Activated CD4-positive, alpha-beta memory T cell treated with anti-CD3 and anti-CD28 coated beads for 36 hours (primary cell): ENCODE measurements at regions not wholly inside any gene's neighbourhood (a gene's known extent, or its start where the extent isn't known, plus 50 kb on each side); places are given as distances from the start of the nearest gene placed in this dataset.

Experiments used
- CTCF ChIA-PET: fragments of 350-600 bp; sonication (Branson Sonifier 250); formaldehyde crosslinking; loops from one replicate; lab custom pipeline; 2021; ENCODE audit warnings: antibody characterized with exemption, inconsistent platforms; lab: Charles Lee
- POLR2A ChIA-PET: fragments of 350-600 bp; sonication (Branson Sonifier 250); formaldehyde crosslinking; loops from one replicate; lab custom pipeline; 2021; ENCODE audit warnings: antibody characterized with exemption; lab: Charles Lee
- DNase-seq: peaks from one replicate; pipeline ENCODE4 v3.0.0-alpha.2; 2020
- H3K27ac Mint-ChIP-seq: one replicate; pipeline ENCODE4 v1.8.0; 2021; ENCODE audit warnings: mixed read lengths
- H3K27me3 Mint-ChIP-seq: one replicate; pipeline ENCODE4 v1.8.0; 2021; ENCODE audit warnings: mixed read lengths
- H3K36me3 Mint-ChIP-seq: one replicate; pipeline ENCODE4 v1.8.0; 2021; ENCODE audit warnings: mixed read lengths
- H3K4me1 Mint-ChIP-seq: one replicate; pipeline ENCODE4 v1.8.0; 2021; ENCODE audit warnings: low read depth, mixed read lengths
- H3K4me3 Mint-ChIP-seq: one replicate; pipeline ENCODE4 v1.8.0; 2021; ENCODE audit warnings: mild to moderate bottlenecking, mixed read lengths
- H3K9me3 Mint-ChIP-seq: one replicate; pipeline ENCODE4 v1.8.0; 2021; ENCODE audit warnings: mixed read lengths
- intact Hi-C: fragments of 100-400 bp; cut with micrococcal nuclease; formaldehyde crosslinking; loops from one replicate; pipeline ENCODE4 v1.15.1; 2023

DNA sequence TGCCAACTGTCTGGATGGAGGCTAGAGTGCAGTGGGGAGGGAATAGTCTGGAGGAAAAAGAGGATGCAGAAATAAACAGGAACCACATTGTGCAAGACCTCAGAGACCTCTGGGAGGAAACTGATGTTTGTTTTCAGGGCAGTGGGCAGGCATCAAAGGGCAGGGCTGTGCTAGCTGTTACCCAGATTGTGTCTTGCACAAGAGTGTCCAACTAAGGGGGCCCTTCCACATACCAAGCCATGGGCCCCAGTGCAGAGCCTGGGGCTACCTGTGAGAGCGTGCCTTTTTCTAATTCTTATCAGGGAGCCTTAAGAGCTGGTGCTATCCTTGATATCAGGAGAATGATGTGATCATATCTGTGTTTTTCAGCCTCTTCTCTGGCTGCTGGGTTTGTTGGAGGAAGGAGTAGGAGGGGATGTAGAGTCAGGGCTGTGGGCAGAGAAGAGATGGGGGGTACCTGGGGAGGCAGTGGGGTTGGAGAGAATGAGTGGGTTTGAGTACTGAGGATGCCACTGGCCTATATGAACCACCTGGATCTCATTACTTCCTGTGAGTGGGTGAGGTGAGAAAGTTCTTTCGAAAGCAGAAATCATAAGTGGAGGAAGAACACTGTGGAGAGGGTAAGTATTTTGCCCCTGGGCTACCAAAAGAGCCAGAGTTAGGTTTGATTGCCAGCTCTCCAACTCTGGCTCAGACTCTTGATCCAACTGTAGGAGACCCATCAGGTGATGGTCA, 259.2 kb upstream of the CRY1 start:
- intact Hi-C loops: loop anchor here (1.0 to 2.0 kb wide), 3 partner anchors 16 to 31 kb away; no protein-coding TSS in a partner anchor
- peak overlapping the region; percentile 35 for H3K27ac Mint-ChIP-seq
- peaks cover 3% of the 10 kb centered on the region for H3K36me3 Mint-ChIP-seq
- H3K9me3 Mint-ChIP-seq: peaks cover 3% of the 10 kb centered on the region
- DNase-seq: peak; percentile 62
- ChIA-PET CTCF (interaction anchor here (0.8 to 1.1 kb wide), 2 partner anchors 49 to 221 kb away, joined by 3 read pairs; no protein-coding TSS in a partner anchor), POLR2A (interaction anchor here (1.3 kb wide), 1 partner anchor 31 kb away, joined by 3 read pairs; no protein-coding TSS in a partner anchor)
- H3K4me1 Mint-ChIP-seq: peaks cover 37% of the 10 kb centered on the region
- no peaks in the 10 kb centered on the region for H3K27me3 Mint-ChIP-seq
- no peak overlapping the region for H3K4me3 Mint-ChIP-seq

- intact Hi-C loops: loop anchor here (2.0 kb wide), 1 partner anchor 23 kb away; no protein-coding TSS in a partner anchor
- H3K27me3 Mint-ChIP-seq: no peaks in the 10 kb centered on the region
- POLR2A ChIA-PET: interaction anchor here (1.3 kb wide), 1 partner anchor 31 kb away, joined by 3 read pairs; no protein-coding TSS in a partner anchor
- peak overlapping the region; percentile 35 for H3K27ac Mint-ChIP-seq
- no peak overlapping the region for H3K4me3 Mint-ChIP-seq
- CTCF ChIA-PET: interaction anchor here (0.8 to 1.3 kb wide), 2 partner anchors 48 to 76 kb away, joined by 3 read pairs; no protein-coding TSS in a partner anchor
- no peaks in the 10 kb centered on the region for H3K9me3 Mint-ChIP-seq
- peaks cover 34% of the 10 kb centered on the region for H3K4me1 Mint-ChIP-seq
- no peak for DNase-seq
- no peaks in the 10 kb centered on the region for H3K36me3 Mint-ChIP-seq
Measured at GRCh38 chr12:107353312-107353711, 260.0 kb upstream of the CRY1 start.

GRCh38 chr12:107355004-107355565, 261.7 kb upstream of the CRY1 start:
- Mint-ChIP-seq H3K9me3 (no peaks in the 10 kb centered on the region), H3K4me3 (no peak overlapping the region), H3K27ac (no peak overlapping the region), H3K4me1 (peaks cover 37% of the 10 kb centered on the region), H3K36me3 (no peaks in the 10 kb centered on the region), H3K27me3 (no peaks in the 10 kb centered on the region)
- DNase-seq: no peak
- POLR2A ChIA-PET: no interaction called here
- intact Hi-C loops: no loop called here
- CTCF ChIA-PET: interaction anchor here (2.5 kb wide), 1 partner anchor 223 kb away, joined by 10 read pairs; no protein-coding TSS in a partner anchor

DNA sequence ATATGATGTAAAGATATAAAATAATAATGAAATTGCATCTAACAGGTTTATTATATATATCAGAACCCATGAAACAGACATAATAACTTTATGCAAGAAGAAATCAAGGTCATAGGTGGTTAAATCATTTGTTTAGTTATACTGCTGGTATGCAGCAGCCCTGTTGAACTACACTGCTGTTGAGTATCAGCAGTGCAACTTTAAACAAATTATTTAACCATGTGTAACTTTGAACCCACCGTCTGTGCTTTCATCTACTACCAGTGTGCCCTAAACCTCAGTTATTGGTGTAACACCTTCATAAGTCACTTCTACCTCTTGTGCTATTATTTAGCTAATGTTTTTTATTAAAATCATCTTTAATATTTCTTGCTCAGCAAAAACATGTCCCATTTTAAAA, 262.3 kb upstream of the CRY1 start:
- Mint-ChIP-seq H3K36me3 (no peaks in the 10 kb centered on the region), H3K27me3 (no peaks in the 10 kb centered on the region), H3K9me3 (no peaks in the 10 kb centered on the region), H3K27ac (no peak overlapping the region), H3K4me1 (peaks cover 37% of the 10 kb centered on the region), H3K4me3 (no peak overlapping the region)
- ChIA-PET POLR2A (no interaction called here), CTCF (interaction anchor here (2.5 to 2.8 kb wide), 2 partner anchors 46 to 224 kb away, joined by 10 to 16 read pairs; no protein-coding TSS in a partner anchor)
- no peak for DNase-seq
- intact Hi-C loops: loop anchor here (1.0 kb wide), 1 partner anchor 13 kb away; no protein-coding TSS in a partner anchor

GRCh38 chr12:107356266-107356936, 263.1 kb upstream of the CRY1 start:
- H3K36me3 Mint-ChIP-seq: no peaks in the 10 kb centered on the region
- H3K27ac Mint-ChIP-seq: no peak overlapping the region
- intact Hi-C loops: loop anchor here (1.0 kb wide), 1 partner anchor 12 kb away; no protein-coding TSS in a partner anchor
- no peak overlapping the region for H3K4me3 Mint-ChIP-seq
- ChIA-PET POLR2A (interaction anchor here (0.6 to 1.0 kb wide), 4 partner anchors 9 to 300 kb away, joined by 3 to 8 read pairs (median 4); a partner anchor contains a TSS), CTCF (interaction anchor here (1.3 to 2.8 kb wide), 3 partner anchors 35 to 225 kb away, joined by 7 to 16 read pairs (median 10); no protein-coding TSS in a partner anchor)
- no peak for DNase-seq
- peaks cover 34% of the 10 kb centered on the region for H3K4me1 Mint-ChIP-seq
- H3K9me3 Mint-ChIP-seq: no peaks in the 10 kb centered on the region
- H3K27me3 Mint-ChIP-seq: no peaks in the 10 kb centered on the region

GRCh38 chr12:107356937-107357295, 263.6 kb upstream of the CRY1 start:
- H3K9me3 Mint-ChIP-seq: no peaks in the 10 kb centered on the region
- POLR2A ChIA-PET: interaction anchor here (0.6 to 1.0 kb wide), 3 partner anchors 8 to 299 kb away, joined by 3 to 8 read pairs (median 3); no protein-coding TSS in a partner anchor

GRCh38 chr12:107359382-107359781, 266.0 kb upstream of the CRY1 start:
- no peak overlapping the region for H3K27ac Mint-ChIP-seq
- H3K9me3 Mint-ChIP-seq: no peaks in the 10 kb centered on the region
- intact Hi-C loops: no loop called here
- H3K27me3 Mint-ChIP-seq: no peaks in the 10 kb centered on the region
- H3K36me3 Mint-ChIP-seq: no peaks in the 10 kb centered on the region
- DNase-seq: no peak
- H3K4me3 Mint-ChIP-seq: no peak overlapping the region
- H3K4me1 Mint-ChIP-seq: peaks cover 16% of the 10 kb centered on the region
- ChIA-PET CTCF (no interaction called here), POLR2A (no interaction called here)

More at GRCh38 chr12:107356937-107357295, 263.6 kb upstream of the CRY1 start:
- Mint-ChIP-seq H3K4me3 (no peak overlapping the region), H3K27me3 (no peaks in the 10 kb centered on the region), H3K4me1 (peaks cover 29% of the 10 kb centered on the region), H3K36me3 (no peaks in the 10 kb centered on the region), H3K27ac (no peak overlapping the region)
- intact Hi-C loops: loop anchor here (1.0 kb wide), 1 partner anchor 11 kb away; no protein-coding TSS in a partner anchor
- no peak for DNase-seq
- CTCF ChIA-PET: interaction anchor here (1.3 to 2.8 kb wide), 3 partner anchors 36 to 225 kb away, joined by 7 to 16 read pairs (median 10); no protein-coding TSS in a partner anchor

DNA sequence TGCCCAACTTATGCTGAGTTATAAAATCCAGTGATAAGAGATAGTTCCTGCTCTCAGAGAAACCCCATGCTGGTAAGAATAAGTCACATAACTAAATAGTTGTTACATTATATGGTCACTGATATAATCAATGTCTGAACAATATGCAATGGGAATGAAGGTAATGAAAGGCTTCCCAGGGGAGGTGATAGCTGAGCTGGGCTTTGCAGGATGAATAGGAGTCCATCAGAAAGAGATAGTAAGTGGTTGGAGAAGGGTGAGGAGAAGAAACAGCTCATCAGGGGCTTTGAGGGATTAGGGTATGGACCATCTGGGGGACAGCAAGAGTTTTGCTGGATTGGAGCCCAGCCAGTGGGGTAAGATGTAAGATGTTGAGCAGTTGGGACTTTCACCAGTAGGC, 266.7 kb upstream of the CRY1 start:
- intact Hi-C loops: no loop called here
- CTCF ChIA-PET: interaction anchor here (0.7 kb wide), 1 partner anchor 42 kb away, joined by 3 read pairs; no protein-coding TSS in a partner anchor
- peaks cover 12% of the 10 kb centered on the region for H3K4me1 Mint-ChIP-seq
- H3K27me3 Mint-ChIP-seq: no peaks in the 10 kb centered on the region
- no peaks in the 10 kb centered on the region for H3K36me3 Mint-ChIP-seq
- POLR2A ChIA-PET: no interaction called here
- no peaks in the 10 kb centered on the region for H3K9me3 Mint-ChIP-seq
- no peak overlapping the region for H3K27ac Mint-ChIP-seq
- no peak overlapping the region for H3K4me3 Mint-ChIP-seq
- DNase-seq: no peak

DNA sequence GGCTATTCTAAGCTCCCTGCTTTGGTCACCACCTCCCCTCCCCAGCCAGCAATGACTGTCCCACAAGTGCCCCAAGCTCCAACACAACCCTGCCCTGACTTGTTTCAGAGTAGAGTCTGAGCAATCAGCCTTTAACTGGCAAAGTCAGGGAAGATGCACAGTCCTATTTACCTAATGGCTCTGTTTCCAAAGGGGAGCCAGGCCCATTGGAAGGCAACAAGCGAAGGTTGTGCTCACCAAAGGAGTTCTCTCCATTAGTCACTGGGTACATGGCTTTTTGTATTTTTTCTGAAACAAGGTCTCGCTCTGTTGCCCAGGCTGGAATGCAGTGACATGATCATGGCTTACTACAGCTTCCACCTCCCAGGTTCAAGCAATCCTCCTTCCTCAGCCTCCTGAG, 267.1 kb upstream of the CRY1 start:
- Mint-ChIP-seq H3K27ac (no peak overlapping the region), H3K36me3 (no peaks in the 10 kb centered on the region), H3K27me3 (no peaks in the 10 kb centered on the region), H3K9me3 (no peaks in the 10 kb centered on the region), H3K4me3 (no peak overlapping the region), H3K4me1 (peaks cover 12% of the 10 kb centered on the region)
- intact Hi-C loops: no loop called here
- POLR2A ChIA-PET: interaction anchor here (0.7 kb wide), 1 partner anchor 40 kb away, joined by 3 read pairs; no protein-coding TSS in a partner anchor
- CTCF ChIA-PET: interaction anchor here (0.7 kb wide), 1 partner anchor 42 kb away, joined by 3 read pairs; no protein-coding TSS in a partner anchor
- no peak for DNase-seq

- Mint-ChIP-seq H3K27me3 (no peaks in the 10 kb centered on the region), H3K4me3 (no peak overlapping the region), H3K36me3 (no peaks in the 10 kb centered on the region), H3K4me1 (peaks cover 11% of the 10 kb centered on the region), H3K27ac (no peak overlapping the region), H3K9me3 (no peaks in the 10 kb centered on the region)
- DNase-seq: no peak
- CTCF ChIA-PET: interaction anchor here (2.8 kb wide), 1 partner anchor 40 kb away, joined by 10 read pairs; no protein-coding TSS in a partner anchor
- intact Hi-C loops: no loop called here
- POLR2A ChIA-PET: no interaction called here
Measured at GRCh38 chr12:107361970-107362369, 268.6 kb upstream of the CRY1 start.

DNA sequence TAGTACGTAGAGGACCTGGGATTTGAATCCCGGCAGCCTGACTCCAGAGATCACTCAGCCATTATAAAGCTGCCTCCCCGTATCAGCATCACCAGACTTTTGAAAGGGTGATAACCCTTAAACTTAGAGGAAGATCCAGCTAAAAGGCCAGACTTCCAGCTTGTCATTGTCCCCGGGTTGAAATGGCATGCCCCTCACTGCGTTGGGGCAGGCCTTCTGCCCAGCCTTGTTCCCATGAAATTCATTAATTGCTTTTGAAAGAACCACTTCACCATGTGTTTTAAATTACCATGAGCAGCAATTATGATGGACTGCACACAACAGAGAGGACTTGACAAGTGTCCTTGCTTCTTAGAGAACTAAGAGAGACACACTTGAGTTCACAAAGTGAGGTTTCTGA, 269.6 kb upstream of the CRY1 start:
- no peaks in the 10 kb centered on the region for H3K36me3 Mint-ChIP-seq
- CTCF ChIA-PET: interaction anchor here (0.6 to 2.8 kb wide), 3 partner anchors 39 to 1224 kb away, joined by 3 to 10 read pairs (median 3); partner anchors contain the start of gene NUAK1
- no peaks in the 10 kb centered on the region for H3K27me3 Mint-ChIP-seq
- H3K9me3 Mint-ChIP-seq: no peaks in the 10 kb centered on the region
- peaks cover 14% of the 10 kb centered on the region for H3K4me1 Mint-ChIP-seq
- no peak for DNase-seq
- intact Hi-C loops: no loop called here
- POLR2A ChIA-PET: no interaction called here
- H3K27ac Mint-ChIP-seq: no peak overlapping the region
- H3K4me3 Mint-ChIP-seq: no peak overlapping the region
